H1 (cell line): ENCODE measurements at regions not wholly inside any gene's neighbourhood (a gene's known extent, or its start where the extent isn't known, plus 50 kb on each side); places are given as distances from the start of the nearest gene placed in this dataset.

Source experiments
- CTCF ChIA-PET: fragments of 300-600 bp; sonication (Branson Sonifier 250); formaldehyde crosslinking; loops from one replicate; lab custom pipeline; 2021; ENCODE audit not compliant: partially characterized antibody; lab: Charles Lee
- POLR2A ChIA-PET: fragments of 300-600 bp; sonication (Branson Sonifier 250); formaldehyde crosslinking; loops from one replicate; lab custom pipeline; 2021; ENCODE audit warnings: inconsistent platforms; ENCODE audit not compliant: partially characterized antibody; lab: Charles Lee
- DNase-seq, 2 experiments: peaks; one replicate each; pipeline versions ENCODE4 v3.0.0 to v3.0.0-alpha.2; 2010 to 2022; ENCODE audit warnings: low spot score in 2 of 2, low read depth in 1 of 2, mixed read lengths in 1 of 2
- FAIRE-seq: peaks from 2 replicates; lab custom pipeline; 2011; peaks lifted over from hg19 to GRCh38; lab: Jason Lieb, UNC
- H2AFZ ChIP-seq: 2 replicates; pipeline ENCODE4 v1.8.1; 2012; ENCODE audit warnings: low read length, inconsistent platforms
- H2AK5ac ChIP-seq: 2 replicates; pipeline ENCODE4 v1.6.1; 2013; ENCODE audit warnings: low read depth, low read length
- H2BK120ac ChIP-seq: replicated peaks from 2 replicates; pipeline ENCODE3; 2013; ENCODE audit warnings: low read depth, low read length, inconsistent platforms
- H2BK12ac ChIP-seq: 2 replicates; pipeline ENCODE4 v1.6.1; 2013; ENCODE audit warnings: low read depth, low read length
- H2BK15ac ChIP-seq: 2 replicates; pipeline ENCODE4 v1.6.1; 2013; ENCODE audit warnings: low read length
- H2BK20ac ChIP-seq: 2 replicates; pipeline ENCODE4 v1.6.1; 2013; ENCODE audit warnings: low read length
- H2BK5ac ChIP-seq: 2 replicates; pipeline ENCODE4 v1.6.1; 2013; ENCODE audit warnings: low read depth, low read length
- H3K14ac ChIP-seq: 2 replicates; pipeline ENCODE4 v1.6.1; 2013; ENCODE audit warnings: inconsistent platforms; ENCODE audit not compliant: insufficient read length
- H3K18ac ChIP-seq: 2 replicates; pipeline ENCODE4 v1.6.1; 2013; ENCODE audit warnings: low read length; ENCODE audit errors: extremely low read depth
- H3K23ac ChIP-seq: 2 replicates; pipeline ENCODE4 v1.6.1; 2013; ENCODE audit warnings: inconsistent platforms; ENCODE audit not compliant: insufficient read length
- H3K23me2 ChIP-seq: 2 replicates; pipeline ENCODE4 v1.6.1; 2013; ENCODE audit warnings: low read depth, low read length
- H3K27ac ChIP-seq: 2 replicates; pipeline ENCODE4 v1.6.1; 2011; ENCODE audit warnings: low read depth, low read length, inconsistent platforms
- H3K27me3 ChIP-seq, 4 experiments: replicated peaks in 1 of 4; 1 replicate in 1 of 4; 2 replicates in 3 of 4; pipeline versions ENCODE4 v1.6.1 to v1.8.1; 2011 to 2013; ENCODE audit warnings: low read length in 3 of 4, mild to moderate bottlenecking in 3 of 4, inconsistent platforms in 2 of 4, mixed read lengths in 2 of 4, moderate library complexity in 1 of 4; ENCODE audit not compliant: control insufficient read depth in 3 of 4, insufficient read depth in 3 of 4; ENCODE audit errors: extremely low read depth in 1 of 4
- H3K36me3 ChIP-seq, 4 experiments: 2 replicates each; pipeline versions ENCODE4 v1.6.1 to v1.8.1; 2011 to 2013; ENCODE audit warnings: mild to moderate bottlenecking in 4 of 4, low read length in 3 of 4, moderate library complexity in 2 of 4, control low read depth in 1 of 4, inconsistent platforms in 1 of 4; ENCODE audit not compliant: insufficient read depth in 4 of 4, control insufficient read depth in 2 of 4
- H3K4ac ChIP-seq: replicated peaks from 2 replicates; pipeline ENCODE3; 2013; ENCODE audit warnings: low read length, low read depth, mixed read lengths, inconsistent platforms; ENCODE audit not compliant: insufficient read length
- H3K4me1 ChIP-seq, 4 experiments: replicated peaks in 1 of 4; 1 replicate in 1 of 4; 2 replicates in 3 of 4; pipeline versions ENCODE4 v1.6.1 to v1.8.1; 2011 to 2013; ENCODE audit warnings: low read length in 3 of 4, inconsistent platforms in 2 of 4, mixed read lengths in 1 of 4; ENCODE audit not compliant: insufficient read depth in 4 of 4, control insufficient read depth in 3 of 4
- H3K4me2 ChIP-seq, 2 experiments: 2 replicates each; pipeline versions ENCODE4 v1.6.1 to v1.8.1; 2011 to 2013; ENCODE audit warnings: low read depth in 2 of 2, low read length in 2 of 2, control low read depth in 1 of 2, inconsistent platforms in 1 of 2, mild to moderate bottlenecking in 1 of 2; ENCODE audit not compliant: insufficient read depth in 1 of 2
- H3K4me3 ChIP-seq, 4 experiments: fragments of 200-600, 300-600 bp in 1 of 4; sonication (generic), shearing (Covaris generic), sonication (Bioruptor Twin) in 1 of 4; 2 replicates each; pipeline versions ENCODE4 v1.5.1 to v1.8.1; 2011 to 2016; ENCODE audit warnings: low read length in 4 of 4, low read depth in 3 of 4, control low read depth in 2 of 4, inconsistent platforms in 2 of 4, mild to moderate bottlenecking in 2 of 4, mixed read lengths in 1 of 4, moderate library complexity in 1 of 4; ENCODE audit not compliant: insufficient read depth in 2 of 4; ENCODE audit errors: extremely low read depth in 1 of 4
- H3K56ac ChIP-seq: replicated peaks from 2 replicates; pipeline ENCODE3; 2013; ENCODE audit warnings: low read depth, mild to moderate bottlenecking, mixed read lengths, low read length, inconsistent platforms; ENCODE audit not compliant: insufficient read length
- H3K79me1 ChIP-seq: 2 replicates; pipeline ENCODE4 v1.6.1; 2013; ENCODE audit warnings: low read depth, low read length, control low read depth
- H3K79me2 ChIP-seq, 2 experiments: 2 replicates each; pipeline versions ENCODE4 v1.6.1 to v1.8.1; 2012 to 2013; ENCODE audit warnings: low read length in 2 of 2, mild to moderate bottlenecking in 2 of 2, inconsistent platforms in 1 of 2; ENCODE audit not compliant: insufficient read depth in 2 of 2, control insufficient read depth in 1 of 2
- H3K9ac ChIP-seq, 4 experiments: replicated peaks in 1 of 4; 1 replicate in 1 of 4; 2 replicates in 3 of 4; pipeline versions ENCODE4 v1.6.1 to v1.8.1; 2011 to 2013; ENCODE audit warnings: low read depth in 3 of 4, low read length in 3 of 4, control low read depth in 2 of 4, mild to moderate bottlenecking in 2 of 4, moderate library complexity in 2 of 4, inconsistent platforms in 1 of 4; ENCODE audit errors: extremely low read depth in 1 of 4
- H3K9me3 ChIP-seq, 2 experiments: 2 replicates each; pipeline versions ENCODE4 v1.6.1 to v1.8.1; 2012 to 2013; ENCODE audit warnings: mild to moderate bottlenecking in 2 of 2, moderate library complexity in 2 of 2, control low read depth in 1 of 2, inconsistent platforms in 1 of 2, low read depth in 1 of 2, low read length in 1 of 2, mixed read lengths in 1 of 2; ENCODE audit not compliant: insufficient read depth in 2 of 2
- H4K20me1 ChIP-seq, 2 experiments: replicated peaks in 1 of 2; 2 replicates each; pipeline versions ENCODE3 to v1.8.1; 2011 to 2013; ENCODE audit warnings: inconsistent platforms in 2 of 2, low read length in 2 of 2, mild to moderate bottlenecking in 1 of 2; ENCODE audit not compliant: insufficient read depth in 2 of 2, control insufficient read depth in 1 of 2
- H4K5ac ChIP-seq: 2 replicates; pipeline ENCODE4 v1.6.1; 2013; ENCODE audit warnings: low read length, low read depth, mixed read lengths, inconsistent platforms; ENCODE audit not compliant: insufficient read length
- H4K8ac ChIP-seq: 2 replicates; pipeline ENCODE4 v1.8.0; 2013; ENCODE audit warnings: mild to moderate bottlenecking, moderate library complexity, low read length, inconsistent platforms; ENCODE audit not compliant: insufficient read depth; ENCODE audit errors: extremely low read depth
- H4K91ac ChIP-seq: replicated peaks from 2 replicates; pipeline ENCODE3; 2013; ENCODE audit warnings: low read length, mixed read lengths, inconsistent platforms; ENCODE audit not compliant: insufficient read length
- CHD1 ChIP-seq: IDR thresholded peaks from 2 replicates; pipeline ENCODE4 v1.6.1; 2012; ENCODE audit warnings: low read depth, low read length, improper control_type of control experiment
- CHD2 ChIP-seq: IDR thresholded peaks from 2 replicates; pipeline ENCODE4 v1.6.1; 2012; ENCODE audit warnings: low read length, improper control_type of control experiment
- GABPA ChIP-seq: IDR thresholded peaks from 2 replicates; pipeline ENCODE4 v1.6.1; 2011; ENCODE audit warnings: mild to moderate bottlenecking, low read length, moderate library complexity, borderline replicate concordance; ENCODE audit not compliant: insufficient read depth
- HDAC6 ChIP-seq: IDR thresholded peaks from one replicate; pipeline ENCODE4 v1.7.1; 2012; ENCODE audit warnings: low read depth, mild to moderate bottlenecking, inconsistent platforms, low read length, moderate library complexity
- NRF1 ChIP-seq: IDR thresholded peaks from 2 replicates; pipeline ENCODE4 v1.6.1; 2011; ENCODE audit warnings: mild to moderate bottlenecking, low read depth, low read length, improper control_type of control experiment
- RAD21 ChIP-seq, 2 experiments: IDR thresholded peaks in 1 of 2; conservative IDR thresholded peaks in 1 of 2; 2 replicates each; pipeline ENCODE4 v1.6.1; 2011; ENCODE audit warnings: low read depth in 2 of 2, low read length in 2 of 2, improper control_type of control experiment in 1 of 2, inconsistent platforms in 1 of 2, mild to moderate bottlenecking in 1 of 2, moderate library complexity in 1 of 2
- RBBP5 ChIP-seq: IDR thresholded peaks from 2 replicates; pipeline ENCODE4 v1.7.1; 2012; ENCODE audit warnings: low read depth, mild to moderate bottlenecking, inconsistent platforms, low read length, moderate library complexity, borderline replicate concordance
- TAF1 ChIP-seq: IDR thresholded peaks from 2 replicates; pipeline ENCODE4 v1.6.1; 2011; ENCODE audit warnings: mild to moderate bottlenecking, low read depth, low read length
- TBP ChIP-seq: IDR thresholded peaks from 2 replicates; pipeline ENCODE4 v1.6.1; 2011; ENCODE audit warnings: low read depth, low read length, improper control_type of control experiment
- WGBS, 2 experiments: shearing (Covaris generic) in 1 of 2; methylation state at CpG; one replicate each; pipeline versions ENCODE4 v1.1.6 to v1.1.7; 2013 to 2015; ENCODE audit warnings: low lambda C conversion rate in 2 of 2, mixed read lengths in 2 of 2, inconsistent platforms in 1 of 2, low coverage in 1 of 2, missing lambda C conversion rate in 1 of 2; ENCODE audit not compliant: insufficient replicate concordance in 2 of 2, insufficient coverage in 1 of 2, insufficient read length in 1 of 2; ENCODE audit errors: extremely low coverage in 1 of 2, missing lambda C conversion rate in 1 of 2; 5-methylcytosine and 5-hydroxymethylcytosine counted together
- TF ChIP-seq, protein P1 (sequence below), 3 experiments: IDR thresholded peaks; 1 replicate in 2 of 3; 2 replicates in 1 of 3; pipeline versions ENCODE4 v1.5.1 to v1.6.1; 2011; ENCODE audit warnings: low read length in 3 of 3, mild to moderate bottlenecking in 3 of 3, inconsistent platforms in 2 of 3, low read depth in 1 of 3, moderate library complexity in 1 of 3; ENCODE audit not compliant: insufficient read depth in 1 of 3; ENCODE audit errors: control extremely low read depth in 1 of 3
- TF ChIP-seq, protein P2 (sequence below): IDR thresholded peaks from 2 replicates; pipeline ENCODE4 v1.6.1; 2012; ENCODE audit warnings: inconsistent platforms

DNA sequence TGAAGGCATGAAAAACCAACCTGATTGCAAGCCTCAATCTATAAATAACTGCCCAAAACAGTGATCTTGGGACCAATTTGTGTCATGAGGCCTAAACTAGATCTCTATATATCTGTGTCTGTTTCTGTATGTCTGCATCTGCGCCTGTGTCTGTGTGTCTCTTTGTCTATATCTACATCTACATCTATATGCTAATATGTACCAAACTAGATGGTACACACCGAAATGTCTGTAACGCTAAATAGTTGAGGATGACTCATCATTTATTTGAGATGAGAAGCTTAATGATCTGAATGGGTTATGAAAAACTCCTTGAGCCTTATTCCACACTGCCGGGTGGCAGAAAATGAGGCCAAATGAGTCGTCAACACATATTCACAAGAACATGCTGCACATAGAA lies 982.3 kb downstream of the ROBO2 start:
- Histone ChIP-seq H3K27me3 (no peaks in the 10 kb centered on the region), H3K4me3 (no peak overlapping the region), H3K79me1 (no peaks in the 10 kb centered on the region), H4K20me1 (no peaks in the 10 kb centered on the region), H2BK120ac (no peak overlapping the region), H2BK15ac (no peak overlapping the region), H3K9me3 (no peaks in the 10 kb centered on the region), H3K4me1 (no peaks in the 10 kb centered on the region), H3K4ac (no peak overlapping the region), H2AFZ (no peak overlapping the region), H2BK5ac (no peak overlapping the region), H4K8ac (no peak overlapping the region), H3K23me2 (no peaks in the 10 kb centered on the region), H3K79me2 (no peaks in the 10 kb centered on the region), H3K23ac (no peak overlapping the region), H3K56ac (no peak overlapping the region), H3K36me3 (no peaks in the 10 kb centered on the region), H3K14ac (no peak overlapping the region), H4K91ac (no peak overlapping the region), H3K18ac (no peak overlapping the region), H3K9ac (no peak overlapping the region), H2BK12ac (no peak overlapping the region), H3K27ac (no peak overlapping the region), H3K4me2 (no peak overlapping the region), H2AK5ac (no peak overlapping the region), H2BK20ac (no peak overlapping the region), H4K5ac (no peak overlapping the region)
- DNase-seq (no peak), FAIRE-seq (no peak)
- WGBS, 2 experiments = 93% methylated on average over 5 of the region's 5 CpGs; no CpG with 5 or more reads in 1 of the 2 experiments
- ChIA-PET POLR2A (no interaction called here), CTCF (interaction anchor here (1.4 kb wide), 1 partner anchor 9 kb away, joined by 6 read pairs; no protein-coding TSS in a partner anchor)
- no peak for TF ChIP-seq TBP
- TF ChIP-seq RAD21 (IDR thresholded peaks at IDR 0.05 in 1 of 2, conservative IDR thresholded peaks at IDR 0.05 in 1 of 2; ENCODE audit: low read depth in 2 of 2, low read length in 2 of 2) = no peak
- TF ChIP-seq TAF1 = no peak
- TF ChIP-seq CHD1 = no peak
- TF ChIP-seq CHD2 = no peak
- TF ChIP-seq RBBP5 = no peak
- no peak for TF ChIP-seq NRF1
- TF ChIP-seq GABPA = no peak
- no peak for TF ChIP-seq HDAC6
- TF ChIP-seq, protein P1, sequence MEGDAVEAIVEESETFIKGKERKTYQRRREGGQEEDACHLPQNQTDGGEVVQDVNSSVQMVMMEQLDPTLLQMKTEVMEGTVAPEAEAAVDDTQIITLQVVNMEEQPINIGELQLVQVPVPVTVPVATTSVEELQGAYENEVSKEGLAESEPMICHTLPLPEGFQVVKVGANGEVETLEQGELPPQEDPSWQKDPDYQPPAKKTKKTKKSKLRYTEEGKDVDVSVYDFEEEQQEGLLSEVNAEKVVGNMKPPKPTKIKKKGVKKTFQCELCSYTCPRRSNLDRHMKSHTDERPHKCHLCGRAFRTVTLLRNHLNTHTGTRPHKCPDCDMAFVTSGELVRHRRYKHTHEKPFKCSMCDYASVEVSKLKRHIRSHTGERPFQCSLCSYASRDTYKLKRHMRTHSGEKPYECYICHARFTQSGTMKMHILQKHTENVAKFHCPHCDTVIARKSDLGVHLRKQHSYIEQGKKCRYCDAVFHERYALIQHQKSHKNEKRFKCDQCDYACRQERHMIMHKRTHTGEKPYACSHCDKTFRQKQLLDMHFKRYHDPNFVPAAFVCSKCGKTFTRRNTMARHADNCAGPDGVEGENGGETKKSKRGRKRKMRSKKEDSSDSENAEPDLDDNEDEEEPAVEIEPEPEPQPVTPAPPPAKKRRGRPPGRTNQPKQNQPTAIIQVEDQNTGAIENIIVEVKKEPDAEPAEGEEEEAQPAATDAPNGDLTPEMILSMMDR (IDR thresholded peaks at IDR 0.05; ENCODE audit: control extremely low read depth in 1 of 3, insufficient read depth in 1 of 3, low read depth in 1 of 3, low read length in 3 of 3) = no peak
- TF ChIP-seq, protein P2, sequence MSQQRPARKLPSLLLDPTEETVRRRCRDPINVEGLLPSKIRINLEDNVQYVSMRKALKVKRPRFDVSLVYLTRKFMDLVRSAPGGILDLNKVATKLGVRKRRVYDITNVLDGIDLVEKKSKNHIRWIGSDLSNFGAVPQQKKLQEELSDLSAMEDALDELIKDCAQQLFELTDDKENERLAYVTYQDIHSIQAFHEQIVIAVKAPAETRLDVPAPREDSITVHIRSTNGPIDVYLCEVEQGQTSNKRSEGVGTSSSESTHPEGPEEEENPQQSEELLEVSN = no peak
